Left ventricle myocardium inferior (tissue), 1 donor: ENCODE measurements at regions not wholly inside any gene's neighbourhood (a gene's known extent, or its start where the extent isn't known, plus 50 kb on each side); places are given as distances from the start of the nearest gene placed in this dataset.

Experiments used
- DNase-seq: peaks from one replicate; pipeline ENCODE4 v3.0.0-alpha.2; 2020
- H3K27ac ChIP-seq: fragments of 200-600 bp; replicated peaks from 2 replicates; pipeline ENCODE4 v1.8.0; 2021
- H3K27me3 ChIP-seq: fragments of 200-600 bp; 2 replicates; pipeline ENCODE4 v1.8.0; 2021; ENCODE audit warnings: low read depth
- H3K36me3 ChIP-seq: fragments of 200-600 bp; 2 replicates; pipeline ENCODE4 v1.8.0; 2021
- H3K4me1 ChIP-seq: fragments of 200-600 bp; 2 replicates; pipeline ENCODE4 v1.8.0; 2021
- H3K4me3 ChIP-seq: fragments of 200-600 bp; 2 replicates; pipeline ENCODE4 v1.8.0; 2021; ENCODE audit warnings: mild to moderate bottlenecking, moderate library complexity
- H3K9me3 ChIP-seq: fragments of 200-600 bp; replicated peaks from 2 replicates; pipeline ENCODE4 v1.8.0; 2021
- CTCF ChIP-seq: fragments of 200-600 bp; IDR thresholded peaks from 2 replicates; pipeline ENCODE4 v1.8.0; 2021; ENCODE audit warnings: antibody characterized with exemption, mild to moderate bottlenecking, borderline replicate concordance
- intact Hi-C: fragments of 100-400 bp; cut with micrococcal nuclease; formaldehyde crosslinking; loops from one replicate; pipeline ENCODE4 v1.11.0; 2022
- donor health status: DM: no; HTN: yes; CAD: no; lungs with severe emphysema.

GRCh38 chr2:235414422-235414821 lies 79.4 kb upstream of the AGAP1 start:
- no peaks in the 10 kb centered on the region for H3K27me3 ChIP-seq
- DNase-seq = peak; percentile 79
- no peak overlapping the region for H3K4me3 ChIP-seq
- peaks cover 32% of the 10 kb centered on the region for H3K4me1 ChIP-seq
- no peaks in the 10 kb centered on the region for H3K9me3 ChIP-seq
- TF ChIP-seq CTCF = no peak
- H3K36me3 ChIP-seq = no peaks in the 10 kb centered on the region
- intact Hi-C loops = no loop called here
- H3K27ac ChIP-seq = no peak overlapping the region

- H3K9me3 ChIP-seq = no peaks in the 10 kb centered on the region
- H3K27ac ChIP-seq = peak overlapping the region; percentile 12
- intact Hi-C loops = no loop called here
- no peak overlapping the region for H3K4me3 ChIP-seq
- peaks cover 32% of the 10 kb centered on the region for H3K4me1 ChIP-seq
- no peaks in the 10 kb centered on the region for H3K27me3 ChIP-seq
- no peaks in the 10 kb centered on the region for H3K36me3 ChIP-seq
- DNase-seq = no peak
- TF ChIP-seq CTCF = no peak
These were observed 76.9 kb upstream of the AGAP1 start for GRCh38 chr2:235416858-235417499.

GRCh38 chr2:235418918-235419317 lies 74.9 kb upstream of the AGAP1 start:
- Histone ChIP-seq H3K4me3 (no peak overlapping the region), H3K27ac (no peak overlapping the region), H3K9me3 (peaks cover 2% of the 10 kb centered on the region), H3K27me3 (no peaks in the 10 kb centered on the region), H3K4me1 (peaks cover 17% of the 10 kb centered on the region), H3K36me3 (no peaks in the 10 kb centered on the region)
- no peak for TF ChIP-seq CTCF
- DNase-seq = no peak
- intact Hi-C loops = no loop called here

GRCh38 chr2:235419996-235420395 lies 73.8 kb upstream of the AGAP1 start:
- no peak for TF ChIP-seq CTCF
- DNase-seq = no peak
- H3K27me3 ChIP-seq = no peaks in the 10 kb centered on the region
- H3K4me3 ChIP-seq = no peak overlapping the region
- peaks cover 13% of the 10 kb centered on the region for H3K9me3 ChIP-seq
- H3K36me3 ChIP-seq = no peaks in the 10 kb centered on the region
- H3K27ac ChIP-seq = no peak overlapping the region
- peaks cover 11% of the 10 kb centered on the region for H3K4me1 ChIP-seq
- intact Hi-C loops = no loop called here

GRCh38 chr2:235421618-235422017 lies 72.2 kb upstream of the AGAP1 start:
- Histone ChIP-seq H3K27ac (no peak overlapping the region), H3K27me3 (no peaks in the 10 kb centered on the region), H3K4me1 (peaks cover 10% of the 10 kb centered on the region), H3K36me3 (no peaks in the 10 kb centered on the region), H3K9me3 (peaks cover 16% of the 10 kb centered on the region), H3K4me3 (no peak overlapping the region)
- TF ChIP-seq CTCF = no peak
- peak; percentile 25 for DNase-seq
- intact Hi-C loops = no loop called here
